ENCODE measurements at regions not wholly inside any gene's neighbourhood (a gene's known extent, or its start where the extent isn't known, plus 50 kb on each side); places are given as distances from the start of the nearest gene placed in this dataset.
A peak's percentile ranks its signal among the peaks of the same experiment; 100 is the strongest.

DNA sequence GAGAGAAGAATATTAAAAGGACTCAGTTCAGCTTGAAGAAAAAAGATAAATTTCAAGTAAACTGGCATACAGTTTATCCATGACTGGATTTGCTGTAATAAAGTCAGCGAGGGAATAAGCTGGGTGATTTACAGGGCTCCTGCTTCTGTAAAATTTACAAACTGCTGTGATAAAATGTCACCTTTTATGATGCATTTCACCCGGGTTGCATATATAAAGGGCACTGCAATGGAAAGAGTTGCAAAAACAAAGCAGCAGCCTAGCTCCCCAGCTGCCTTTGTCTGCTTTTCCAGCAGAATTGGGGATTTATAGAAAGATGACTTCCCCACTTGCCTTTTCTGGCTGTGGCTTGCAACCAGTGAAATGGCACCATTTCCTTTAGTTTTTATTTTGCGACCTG lies 132.5 kb upstream of the LHCGR start:
- H4K20me1 ChIP-seq (replicated peaks in 1 of 2; ENCODE audit: control insufficient read depth in 1 of 2, insufficient read depth in 2 of 2, low read length in 2 of 2) = no peaks in the 10 kb centered on the region
- 0 out of 2 replicates have a peak overlapping the region, but pooled peaks have one; percentile 53 for H3K18ac ChIP-seq (ENCODE audit: extremely low read depth, low read length)
- DNase-seq (ENCODE audit: low read depth in 1 of 2, low spot score in 2 of 2) (no peak), FAIRE-seq (no peak)
- no peaks in the 10 kb centered on the region for H3K79me2 ChIP-seq (ENCODE audit: control insufficient read depth in 1 of 2, insufficient read depth in 2 of 2, low read length in 2 of 2)
- H2BK20ac ChIP-seq (ENCODE audit: low read length) = no peak overlapping the region
- peak overlapping the region; percentile 21 to 23; a peak in 3 of 4 replicates for H3K4me2 ChIP-seq (ENCODE audit: insufficient read depth in 1 of 2, low read depth in 2 of 2, low read length in 2 of 2)
- no peak overlapping the region for H3K27ac ChIP-seq (ENCODE audit: low read depth, low read length)
- H2AFZ ChIP-seq (ENCODE audit: low read length) = no peak overlapping the region
- 31% methylated on average over 2 of the region's 3 CpGs; no CpG with 5 or more reads in 1 of the 2 experiments for WGBS, 2 experiments (ENCODE audit: extremely low coverage in 1 of 2, insufficient coverage in 1 of 2, insufficient read length in 1 of 2, insufficient replicate concordance in 2 of 2, low coverage in 1 of 2, low lambda C conversion rate in 2 of 2, missing lambda C conversion rate in 1 of 2)
- no peak overlapping the region for H2BK120ac ChIP-seq (replicated peaks; ENCODE audit: low read depth, low read length)
- no peak overlapping the region for H4K5ac ChIP-seq (ENCODE audit: insufficient read length, low read depth, low read length)
- no peaks in the 10 kb centered on the region for H3K27me3 ChIP-seq (replicated peaks in 1 of 4; ENCODE audit: control insufficient read depth in 3 of 4, extremely low read depth in 1 of 4, insufficient read depth in 3 of 4, low read length in 3 of 4)
- no peak overlapping the region for H2BK15ac ChIP-seq (ENCODE audit: low read length)
- POLR2A ChIA-PET (ENCODE audit: partially characterized antibody) = no interaction called here
- H3K4me1 ChIP-seq (replicated peaks in 1 of 4; ENCODE audit: control insufficient read depth in 3 of 4, insufficient read depth in 4 of 4, low read length in 3 of 4) = peaks cover 4 to 18% (median 7%) of the 10 kb centered on the region in 4 experiments; a peak in 6 of 7 replicates
- H3K23ac ChIP-seq (ENCODE audit: insufficient read length) = no peak overlapping the region
- H3K79me1 ChIP-seq (ENCODE audit: low read depth, low read length) = no peaks in the 10 kb centered on the region
- H3K4me3 ChIP-seq (ENCODE audit: extremely low read depth in 1 of 4, insufficient read depth in 2 of 4, low read depth in 3 of 4, low read length in 4 of 4) = no peak overlapping the region
- no peak overlapping the region for H3K56ac ChIP-seq (replicated peaks; ENCODE audit: insufficient read length, low read depth, low read length)
- no peak overlapping the region for H3K9ac ChIP-seq (replicated peaks in 1 of 4; ENCODE audit: extremely low read depth in 1 of 4, low read depth in 3 of 4, low read length in 3 of 4)
- H2AK5ac ChIP-seq (ENCODE audit: low read depth, low read length) = no peak overlapping the region
- H3K4ac ChIP-seq (replicated peaks; ENCODE audit: insufficient read length, low read depth, low read length) = no peak overlapping the region
- no peaks in the 10 kb centered on the region for H3K36me3 ChIP-seq (ENCODE audit: control insufficient read depth in 2 of 4, insufficient read depth in 4 of 4, low read length in 3 of 4)
- H4K8ac ChIP-seq (ENCODE audit: extremely low read depth, insufficient read depth, low read length) = no peak overlapping the region
- H3K14ac ChIP-seq (ENCODE audit: insufficient read length) = no peak overlapping the region
- H2BK12ac ChIP-seq (ENCODE audit: low read depth, low read length) = no peak overlapping the region
- no peak overlapping the region for H2BK5ac ChIP-seq (ENCODE audit: low read depth, low read length)
- no peak overlapping the region for H4K91ac ChIP-seq (replicated peaks; ENCODE audit: insufficient read length, low read length)
- CTCF ChIA-PET (ENCODE audit: partially characterized antibody) = no interaction called here
- H3K23me2 ChIP-seq (ENCODE audit: low read depth, low read length) = no peaks in the 10 kb centered on the region
- H3K9me3 ChIP-seq (ENCODE audit: insufficient read depth in 2 of 2, low read depth in 1 of 2, low read length in 1 of 2) = 0 out of 4 replicates have a peak, but pooled peaks cover 0 to 4% of the 10 kb centered on the region in 2 experiments
- TF ChIP-seq TCF12 (IDR thresholded peaks at IDR 0.05; ENCODE audit: low read depth, low read length) = no peak
- no peak for TF ChIP-seq GTF2F1 (IDR thresholded peaks at IDR 0.05; ENCODE audit: borderline replicate concordance, low read depth, low read length)
